NCI-H2107 (cell line): ENCODE measurements at regions not wholly inside any gene's neighbourhood (a gene's known extent, or its start where the extent isn't known, plus 50 kb on each side); places are given as distances from the start of the nearest gene placed in this dataset.
"Not testable (repeated sequence)": the region's sequence is repeated elsewhere in the genome, so short reads cannot be mapped to it uniquely, and the experiment has no call there.

Source experiments
- DNase-seq: peaks from one replicate; lab custom pipeline; 2025; lab: John Stamatoyannopoulos, UW

DNA sequence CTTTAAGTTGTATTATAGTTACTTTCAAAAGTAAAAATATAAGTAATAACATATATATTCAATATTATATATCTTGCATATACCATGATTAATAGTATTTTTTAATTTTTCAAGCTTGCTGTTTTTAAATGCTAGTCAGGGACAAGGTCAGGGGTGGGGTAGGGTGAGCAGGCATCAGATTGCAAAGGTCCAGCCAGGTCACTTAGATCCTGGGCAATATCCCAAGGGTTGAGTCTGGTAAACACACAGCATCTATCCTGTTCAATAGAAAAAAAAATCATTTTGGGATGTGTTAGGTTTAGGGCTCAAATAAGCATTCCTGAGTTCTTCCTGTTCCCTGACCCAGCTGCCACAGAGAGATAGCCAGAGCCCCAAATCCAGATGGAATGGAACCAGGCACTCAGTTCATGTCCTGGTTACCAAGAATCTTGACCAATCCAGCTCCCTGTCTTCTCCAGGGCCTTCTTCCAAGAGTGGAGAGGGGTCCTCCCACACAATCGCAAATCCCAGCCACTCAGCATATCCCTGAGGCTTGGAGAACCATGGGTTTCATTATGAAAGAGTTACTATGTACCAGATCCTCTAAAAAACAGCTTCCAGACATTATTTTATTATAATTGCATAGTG is 134.9 kb upstream of the TOP1 start:
- DNase-seq, result no peak

DNA sequence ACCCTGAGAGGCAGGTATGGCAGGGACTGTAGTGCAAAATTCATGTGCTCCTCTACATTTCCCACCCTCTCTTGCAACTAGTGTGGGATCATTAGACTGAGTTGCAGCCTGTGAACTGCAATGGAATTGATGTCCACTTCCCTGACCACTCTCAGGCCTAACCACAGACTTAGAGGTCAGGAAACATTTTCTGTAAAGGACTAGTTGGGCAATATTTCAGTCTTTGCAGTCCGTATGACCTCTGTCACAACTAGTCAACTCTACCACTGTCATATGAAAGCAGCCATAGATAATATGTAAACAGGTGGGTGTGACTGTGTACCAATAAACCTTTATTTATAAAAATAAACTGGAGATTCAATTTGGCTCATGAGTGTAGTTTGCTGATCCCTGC is 134.4 kb upstream of the TOP1 start:
- no peak for DNase-seq

GRCh38 chr20:40895182-40895581 is 133.4 kb upstream of the TOP1 start:
- DNase-seq, result no peak

DNA sequence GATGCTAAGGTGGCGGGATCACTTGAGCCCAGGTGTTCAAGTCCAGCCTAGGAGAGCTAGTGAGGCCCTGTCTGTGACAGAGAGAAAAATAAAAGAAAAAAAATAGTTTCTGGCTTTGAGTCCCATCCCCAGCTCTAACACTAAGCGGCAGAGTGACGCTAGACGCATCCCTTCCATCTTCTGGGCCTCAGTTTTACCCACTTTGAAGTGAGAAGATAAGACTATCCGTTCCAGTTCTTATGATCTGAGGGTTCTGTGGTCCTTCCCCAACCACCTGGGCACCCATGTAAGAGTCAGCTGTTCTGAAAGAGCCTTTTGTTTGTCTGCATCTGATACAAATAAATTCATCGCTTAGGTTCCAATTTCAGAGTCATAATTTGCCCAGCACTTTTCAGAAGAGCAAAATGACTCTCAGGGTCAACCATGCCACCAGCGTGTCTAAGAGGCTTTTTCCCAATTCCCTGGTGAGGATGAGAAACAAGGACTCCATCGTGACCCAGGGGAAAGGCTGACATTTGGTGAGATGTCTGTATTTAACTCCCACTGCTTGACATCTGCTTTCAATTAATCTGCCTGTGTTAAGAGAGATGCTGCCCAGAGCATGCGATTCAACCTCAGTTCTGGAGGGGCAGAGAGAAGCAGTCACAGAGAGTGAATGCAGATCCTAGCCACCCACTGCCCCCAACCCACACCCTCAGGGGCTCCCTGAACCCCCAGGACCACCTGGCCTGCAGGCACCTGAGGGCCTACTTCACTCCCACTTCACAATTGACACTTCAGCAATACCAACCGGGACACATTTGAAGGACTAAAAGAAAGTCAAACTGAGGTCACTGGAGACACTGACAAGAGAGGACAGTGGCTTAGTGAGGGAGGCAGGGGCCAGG is 131.6 kb upstream of the TOP1 start:
- no peak for DNase-seq

GRCh38 chr20:40899344-40899743 is 129.3 kb upstream of the TOP1 start:
- no peak for DNase-seq

- DNase-seq, result no peak
These were observed 127.9 kb upstream of the TOP1 start for GRCh38 chr20:40900666-40901215.

DNA sequence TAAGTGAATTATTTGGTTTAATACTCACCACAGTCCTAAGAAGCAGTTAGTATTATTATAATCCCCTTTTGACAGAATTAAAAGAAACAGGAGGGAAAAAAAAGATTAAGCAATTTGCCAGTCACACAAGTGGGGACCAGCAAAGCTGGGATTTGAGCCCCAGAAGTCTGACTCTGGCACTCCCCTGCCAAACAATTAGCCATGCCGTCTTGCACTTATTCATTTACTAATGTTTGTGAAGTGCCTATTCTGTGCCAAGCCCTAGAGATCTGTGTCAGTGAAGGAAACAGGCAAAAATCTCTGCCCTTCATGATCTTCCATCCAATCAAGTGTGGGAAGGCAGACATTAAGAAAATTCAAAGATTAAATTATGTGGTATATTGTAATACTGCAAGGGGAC is 126.0 kb upstream of the TOP1 start:
- no peak for DNase-seq

DNA sequence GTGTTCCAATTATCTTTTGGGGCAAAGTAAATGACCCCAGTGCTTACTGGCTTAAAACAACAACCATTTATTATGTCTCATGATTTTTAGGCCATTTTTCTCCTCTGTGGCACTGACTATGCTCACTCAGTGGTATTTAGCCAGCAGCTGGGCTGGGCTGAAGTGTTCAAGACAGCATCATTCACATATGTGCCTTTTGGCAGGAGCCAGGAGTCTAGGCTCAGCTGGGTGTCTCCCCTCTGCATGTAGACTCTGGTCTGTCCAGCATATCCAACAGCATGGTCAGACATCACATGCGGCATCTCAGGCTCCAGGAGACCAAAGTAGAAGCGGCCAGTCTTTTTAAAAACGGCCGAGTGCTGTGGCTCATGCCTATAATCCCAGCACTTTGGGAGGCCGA is 120.3 kb upstream of the TOP1 start:
- DNase-seq, result no peak

GRCh38 chr20:40909489-40909888 is 119.1 kb upstream of the TOP1 start:
- DNase-seq, result not testable (repeated sequence)

DNA sequence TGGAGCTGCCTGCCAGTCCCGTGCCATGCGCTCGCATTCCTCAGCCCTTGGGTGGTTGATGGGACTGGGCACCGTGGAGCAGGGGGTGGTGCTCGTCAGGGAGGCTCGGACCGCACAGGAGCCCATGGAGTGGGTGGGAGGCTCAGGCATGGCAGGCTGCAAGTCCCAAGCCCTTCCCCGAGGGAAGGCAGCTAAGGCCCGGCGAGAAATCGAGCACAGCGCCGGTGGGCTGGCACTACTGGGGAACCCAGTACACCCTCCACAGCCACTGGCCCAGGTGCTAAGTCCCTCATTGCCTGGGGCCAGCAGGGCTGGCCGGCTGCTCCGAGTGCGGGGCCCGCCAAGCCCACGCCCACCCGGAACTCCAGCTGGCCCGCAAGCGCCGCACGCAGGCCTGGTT is 118.2 kb upstream of the TOP1 start:
- not testable (repeated sequence) for DNase-seq

DNA sequence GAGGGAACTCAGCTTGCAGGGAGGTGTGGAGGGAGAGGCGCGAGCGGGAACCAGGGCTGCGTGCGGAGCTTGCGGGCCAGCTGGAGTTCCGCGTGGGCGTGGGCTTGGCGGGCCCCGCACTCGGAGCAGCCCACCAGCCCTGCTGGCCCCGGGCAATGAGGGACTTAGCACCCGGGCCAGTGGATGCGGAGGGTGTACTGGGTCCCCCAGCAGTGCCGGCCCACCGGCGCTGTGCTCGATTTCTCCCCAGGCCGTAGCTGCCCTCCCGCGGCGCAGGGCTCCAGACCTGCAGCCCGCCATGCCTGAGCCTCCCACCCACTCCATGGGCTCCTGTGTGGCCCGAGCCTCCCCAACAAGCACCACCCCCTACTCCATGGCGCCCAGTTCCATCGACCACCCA is 117.5 kb upstream of the TOP1 start:
- DNase-seq, result not testable (repeated sequence)

DNA sequence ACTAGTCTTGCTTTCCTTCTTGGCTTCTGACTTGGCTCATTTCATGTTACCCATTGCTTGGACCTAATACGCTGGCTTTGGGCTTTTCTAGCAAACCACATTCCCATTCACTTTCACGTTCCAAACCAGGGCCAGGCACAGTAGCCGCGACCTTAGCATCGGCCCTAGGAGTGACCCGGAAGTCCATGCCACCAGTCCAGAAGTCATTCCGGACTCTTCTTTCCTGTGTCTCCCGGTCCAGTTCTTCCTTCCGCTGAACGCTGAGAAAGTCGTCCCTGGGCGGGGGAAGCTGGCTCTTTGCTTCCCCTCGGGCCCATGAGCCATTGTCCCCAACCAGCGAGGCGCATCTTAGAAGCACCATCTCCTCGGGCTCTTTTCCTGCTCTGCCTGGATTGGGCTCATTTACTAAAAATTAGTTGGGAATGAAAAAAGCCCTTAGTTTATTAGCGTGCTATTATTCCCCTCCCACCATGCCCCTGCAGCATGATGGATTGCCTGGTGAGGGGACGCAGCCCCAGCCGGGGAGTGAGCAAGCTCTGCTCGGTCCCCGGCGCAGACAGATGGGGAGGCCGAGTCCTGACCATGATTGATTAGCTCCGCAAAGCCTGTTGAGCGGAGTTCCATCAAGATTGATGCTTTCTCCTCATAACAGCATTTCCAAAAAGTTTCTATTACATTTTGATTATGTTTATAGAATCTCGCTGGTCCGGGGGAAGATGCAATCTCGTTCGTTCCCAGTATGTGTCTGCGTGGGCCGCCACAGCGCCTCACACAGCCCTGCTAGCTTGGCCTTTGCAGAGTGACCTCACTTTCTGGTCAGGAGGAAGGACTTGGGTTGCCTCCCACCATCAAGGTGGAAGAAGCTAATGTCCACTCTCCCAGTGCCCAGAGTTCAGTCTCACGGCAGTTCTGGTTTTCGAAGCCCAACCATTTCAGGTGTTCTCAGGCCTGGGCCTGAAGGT is 115.1 kb upstream of the TOP1 start:
- no peak for DNase-seq

DNA sequence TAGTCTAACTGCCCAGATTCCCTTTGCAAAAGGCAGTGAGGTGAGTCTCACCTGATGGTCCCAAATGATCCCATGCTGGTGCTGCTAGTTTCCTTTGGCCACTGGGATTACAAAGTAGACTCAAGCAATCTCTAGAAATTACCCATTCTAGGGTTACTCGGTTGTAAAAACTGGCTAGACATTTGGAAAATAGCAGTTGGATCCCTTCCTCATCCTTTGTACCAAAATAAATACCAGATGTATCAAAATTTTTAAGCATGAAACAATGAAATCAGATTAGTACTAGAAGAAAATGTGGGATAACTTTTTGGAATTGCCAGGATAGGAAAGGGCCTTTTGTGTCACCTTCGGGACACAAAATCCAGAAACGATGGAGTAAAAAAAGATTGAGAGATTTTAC is 112.9 kb upstream of the TOP1 start:
- DNase-seq, result no peak

GRCh38 chr20:40916276-40916675 is 112.3 kb upstream of the TOP1 start:
- DNase-seq, result no peak

GRCh38 chr20:40920291-40920690 is 108.3 kb upstream of the TOP1 start:
- no peak for DNase-seq

DNA sequence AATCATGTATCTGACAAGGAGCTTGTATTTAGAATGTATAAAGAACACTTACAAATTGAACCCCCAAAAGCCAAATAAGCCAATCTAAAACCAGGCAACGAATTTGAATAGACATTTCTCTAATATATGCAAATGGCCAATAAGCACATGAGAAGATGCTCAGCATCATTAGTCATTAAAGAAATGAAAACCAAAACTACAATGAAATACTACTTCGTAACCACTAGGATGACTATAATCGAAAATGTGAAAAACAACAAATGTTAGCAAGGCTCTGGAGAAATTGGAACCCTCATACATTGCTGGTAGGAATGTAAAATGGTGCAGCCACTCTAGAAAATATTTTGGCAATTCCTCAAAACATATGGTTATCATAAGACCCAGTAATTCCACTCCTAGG is 105.8 kb upstream of the TOP1 start:
- no peak for DNase-seq

- no peak for DNase-seq
These were observed 102.7 kb upstream of the TOP1 start for GRCh38 chr20:40925829-40926510.

DNA sequence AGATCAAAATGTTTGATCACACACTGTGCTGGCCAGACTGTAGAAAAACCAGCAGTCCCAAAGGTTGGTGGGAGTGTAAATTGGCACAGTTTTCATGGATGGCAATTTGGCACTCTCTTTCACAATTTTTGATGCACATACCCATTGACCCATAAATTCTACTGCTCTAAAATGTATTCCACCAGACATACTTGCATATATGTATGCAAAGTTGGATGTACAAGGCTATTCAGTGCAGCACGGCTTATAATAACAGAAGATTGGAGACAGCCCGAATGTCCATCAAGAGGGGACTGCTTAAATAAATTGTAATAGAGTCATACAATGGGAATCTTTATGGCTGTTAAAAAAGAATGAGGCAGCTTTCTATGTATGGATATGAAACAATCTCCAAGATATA is 101.7 kb upstream of the TOP1 start:
- DNase-seq, result no peak

DNA sequence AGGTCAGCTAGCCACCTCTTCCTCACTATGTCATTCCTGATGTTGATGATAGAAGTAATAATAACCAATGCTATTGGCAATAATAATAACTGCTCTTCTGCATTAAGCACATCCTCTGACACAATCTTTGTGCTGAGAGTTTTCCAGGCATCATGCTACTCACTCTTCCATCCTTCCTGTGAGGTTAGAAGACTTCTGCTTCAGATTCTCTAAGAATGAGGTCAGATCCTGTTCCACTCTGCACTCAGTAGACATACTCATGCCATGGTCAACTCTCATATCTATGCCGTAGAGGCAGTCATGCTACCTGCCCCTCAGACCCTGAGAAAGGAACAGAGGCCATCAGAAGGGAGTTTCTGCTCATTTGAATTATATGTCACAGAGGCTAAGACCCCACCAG is 98.1 kb upstream of the TOP1 start:
- no peak for DNase-seq

GRCh38 chr20:40931410-40932044 is 97.1 kb upstream of the TOP1 start:
- DNase-seq, result no peak

GRCh38 chr20:40932436-40932835 is 96.2 kb upstream of the TOP1 start:
- no peak for DNase-seq
